ENCODE measurements at regions not wholly inside any gene's neighbourhood (a gene's known extent, or its start where the extent isn't known, plus 50 kb on each side); places are given as distances from the start of the nearest gene placed in this dataset.

DNA sequence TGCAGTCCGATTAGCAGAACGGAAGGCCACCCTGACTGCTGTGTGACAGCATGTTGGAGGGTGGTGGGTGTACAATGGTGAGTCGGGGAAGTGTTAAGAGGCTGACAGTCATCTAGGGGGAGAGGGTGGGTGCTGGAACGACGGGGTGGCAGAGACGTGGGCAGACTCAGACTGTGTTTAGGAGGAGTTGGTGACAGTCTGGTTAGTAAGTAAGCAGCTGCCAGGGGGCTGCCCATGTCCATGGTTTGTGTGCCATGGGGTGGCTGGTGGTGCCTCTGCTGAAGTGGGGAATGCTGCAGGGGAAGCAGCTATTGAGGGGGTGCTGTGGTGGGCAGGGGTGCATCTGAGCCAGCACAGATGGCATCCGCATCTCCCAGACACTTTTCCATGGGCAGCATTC lies 51.3 kb upstream of the BOD1 start:
- peaks cover 0 to 22% (median 0%) of the 10 kb centered on the region in 3 donors for H3K4me1 ChIP-seq (ENCODE audit: control insufficient read depth in 3 of 3, insufficient read depth in 2 of 3, low read depth in 1 of 3, low read length in 2 of 3)
- H3K4me3 ChIP-seq (ENCODE audit: low read depth in 1 of 3, low read length in 3 of 3) = no peak overlapping the region
- DNase-seq (no peak), FAIRE-seq (no peak)
- no peaks in the 10 kb centered on the region for H3K36me3 ChIP-seq (ENCODE audit: control insufficient read depth in 3 of 3, insufficient read depth in 2 of 3, low read depth in 1 of 3, low read length in 3 of 3)
- WGBS, 3 donors = 86 to 92% (median 87%) methylated on average over 7 of the region's 7 CpGs
- no peak overlapping the region for H3K27ac ChIP-seq (ENCODE audit: low read depth in 1 of 3, low read length in 2 of 3)
- H3K27me3 ChIP-seq (ENCODE audit: control insufficient read depth in 3 of 3, insufficient read depth in 3 of 3, low read length in 3 of 3) = no peaks in the 10 kb centered on the region
- peaks cover 0 to 14% of the 10 kb centered on the region in 2 donors for H3K9me3 ChIP-seq (ENCODE audit: control insufficient read depth in 2 of 2, insufficient read depth in 1 of 2, low read depth in 1 of 2, low read length in 1 of 2)

- DNase-seq (no peak), FAIRE-seq (no peak)
- Histone ChIP-seq H3K27me3 (ENCODE audit: control insufficient read depth in 3 of 3, insufficient read depth in 3 of 3, low read length in 3 of 3) (no peaks in the 10 kb centered on the region), H3K27ac (ENCODE audit: low read depth in 1 of 3, low read length in 2 of 3) (no peak overlapping the region), H3K4me1 (ENCODE audit: control insufficient read depth in 3 of 3, insufficient read depth in 2 of 3, low read depth in 1 of 3, low read length in 2 of 3) (peaks cover 0 to 28% (median 0%) of the 10 kb centered on the region in 3 donors), H3K9me3 (ENCODE audit: control insufficient read depth in 2 of 2, insufficient read depth in 1 of 2, low read depth in 1 of 2, low read length in 1 of 2) (peaks cover 0 to 14% of the 10 kb centered on the region in 2 donors), H3K4me3 (ENCODE audit: low read depth in 1 of 3, low read length in 3 of 3) (no peak overlapping the region), H3K36me3 (ENCODE audit: control insufficient read depth in 3 of 3, insufficient read depth in 2 of 3, low read depth in 1 of 3, low read length in 3 of 3) (no peaks in the 10 kb centered on the region)
- 89 to 95% (median 91%) methylated on average over 2 of the region's 2 CpGs for WGBS, 3 donors
Observed at GRCh38 chr5:173668245-173668800, 51.9 kb upstream of the BOD1 start.

DNA sequence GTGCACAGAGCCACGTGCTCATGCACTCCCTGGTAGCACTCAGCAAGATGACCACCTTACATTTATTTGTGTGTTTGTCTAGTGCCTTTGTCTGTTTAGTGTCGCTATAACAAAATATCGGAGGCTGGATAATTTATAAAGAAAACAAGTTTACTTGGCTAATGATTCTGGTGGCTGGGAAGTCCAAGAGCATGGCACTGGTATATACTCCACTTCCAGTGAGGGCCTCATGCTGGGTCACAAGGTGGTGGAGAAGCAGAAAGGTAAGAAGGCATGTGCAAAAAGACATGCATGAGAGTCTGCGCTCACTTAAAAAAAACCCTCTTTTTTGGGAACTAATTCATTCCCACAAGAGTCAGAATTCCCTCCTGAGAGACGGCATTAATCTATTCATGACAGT lies 52.5 kb upstream of the BOD1 start:
- Histone ChIP-seq H3K27ac (ENCODE audit: low read depth in 1 of 3, low read length in 2 of 3) (no peak overlapping the region), H3K4me3 (ENCODE audit: low read depth in 1 of 3, low read length in 3 of 3) (no peak overlapping the region), H3K4me1 (ENCODE audit: control insufficient read depth in 3 of 3, insufficient read depth in 2 of 3, low read depth in 1 of 3, low read length in 2 of 3) (peaks cover 0 to 32% (median 0%) of the 10 kb centered on the region in 3 donors), H3K36me3 (ENCODE audit: control insufficient read depth in 3 of 3, insufficient read depth in 2 of 3, low read depth in 1 of 3, low read length in 3 of 3) (no peaks in the 10 kb centered on the region), H3K9me3 (ENCODE audit: control insufficient read depth in 2 of 2, insufficient read depth in 1 of 2, low read depth in 1 of 2, low read length in 1 of 2) (peaks cover 0 to 14% of the 10 kb centered on the region in 2 donors), H3K27me3 (ENCODE audit: control insufficient read depth in 3 of 3, insufficient read depth in 3 of 3, low read length in 3 of 3) (no peaks in the 10 kb centered on the region)
- no peak for FAIRE-seq
- DNase-seq = no peak
- 87 to 92% (median 91%) methylated on average over 5 of the region's 5 CpGs for WGBS, 3 donors

- Histone ChIP-seq H3K27me3 (ENCODE audit: control insufficient read depth in 3 of 3, insufficient read depth in 3 of 3, low read length in 3 of 3) (no peaks in the 10 kb centered on the region), H3K4me3 (ENCODE audit: low read depth in 1 of 3, low read length in 3 of 3) (no peak overlapping the region), H3K36me3 (ENCODE audit: control insufficient read depth in 3 of 3, insufficient read depth in 2 of 3, low read depth in 1 of 3, low read length in 3 of 3) (no peaks in the 10 kb centered on the region), H3K9me3 (ENCODE audit: control insufficient read depth in 2 of 2, insufficient read depth in 1 of 2, low read depth in 1 of 2, low read length in 1 of 2) (peaks cover 0 to 14% of the 10 kb centered on the region in 2 donors), H3K4me1 (ENCODE audit: control insufficient read depth in 3 of 3, insufficient read depth in 2 of 3, low read depth in 1 of 3, low read length in 2 of 3) (peaks cover 0 to 32% (median 0%) of the 10 kb centered on the region in 3 donors), H3K27ac (ENCODE audit: low read depth in 1 of 3, low read length in 2 of 3) (no peak overlapping the region)
- DNase-seq (no peak), FAIRE-seq (no peak)
- 69 to 84% (median 80%) methylated on average over 3 of the region's 3 CpGs for WGBS, 3 donors
Observed at GRCh38 chr5:173669483-173669882, 53.0 kb upstream of the BOD1 start.

GRCh38 chr5:173670130-173670651 lies 53.7 kb upstream of the BOD1 start:
- WGBS, 3 donors = 58 to 66% (median 63%) methylated on average over 3 of the region's 3 CpGs
- H3K9me3 ChIP-seq (ENCODE audit: control insufficient read depth in 2 of 2, insufficient read depth in 1 of 2, low read depth in 1 of 2, low read length in 1 of 2) = peaks cover 0 to 20% of the 10 kb centered on the region in 2 donors
- no peaks in the 10 kb centered on the region for H3K27me3 ChIP-seq (ENCODE audit: control insufficient read depth in 3 of 3, insufficient read depth in 3 of 3, low read length in 3 of 3)
- no peak overlapping the region for H3K27ac ChIP-seq (ENCODE audit: low read depth in 1 of 3, low read length in 2 of 3)
- FAIRE-seq = no peak
- no peaks in the 10 kb centered on the region for H3K36me3 ChIP-seq (ENCODE audit: control insufficient read depth in 3 of 3, insufficient read depth in 2 of 3, low read depth in 1 of 3, low read length in 3 of 3)
- peak in 1 of 2 donors; percentile 21 for DNase-seq
- no peak overlapping the region for H3K4me3 ChIP-seq (ENCODE audit: low read depth in 1 of 3, low read length in 3 of 3)
- H3K4me1 ChIP-seq (ENCODE audit: control insufficient read depth in 3 of 3, insufficient read depth in 2 of 3, low read depth in 1 of 3, low read length in 2 of 3) = peaks cover 0 to 32% (median 0%) of the 10 kb centered on the region in 3 donors

DNA sequence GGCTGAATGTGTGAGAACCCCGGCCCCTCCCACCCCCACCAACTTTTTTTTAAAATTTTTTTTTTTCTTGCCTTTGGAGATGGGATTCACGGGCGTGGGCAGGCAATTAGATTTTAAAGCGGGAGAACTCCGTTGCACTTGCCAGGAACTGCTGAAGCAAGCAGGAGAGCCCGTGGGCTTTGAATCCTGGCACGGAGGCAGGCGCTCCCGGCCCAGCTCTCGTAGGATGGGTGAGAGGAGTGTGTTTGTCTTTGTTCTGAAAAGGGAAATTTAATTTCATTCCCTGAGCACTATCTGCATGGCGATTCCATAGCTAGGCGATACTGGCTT lies 54.3 kb upstream of the BOD1 start:
- FAIRE-seq (no peak), DNase-seq (no peak)
- WGBS, 3 donors = 36 to 54% (median 44%) methylated on average over 12 of the region's 12 CpGs
- H3K9me3 ChIP-seq (ENCODE audit: control insufficient read depth in 2 of 2, insufficient read depth in 1 of 2, low read depth in 1 of 2, low read length in 1 of 2) = peaks cover 0 to 25% of the 10 kb centered on the region in 2 donors
- no peak overlapping the region for H3K4me3 ChIP-seq (ENCODE audit: low read depth in 1 of 3, low read length in 3 of 3)
- no peaks in the 10 kb centered on the region for H3K36me3 ChIP-seq (ENCODE audit: control insufficient read depth in 3 of 3, insufficient read depth in 2 of 3, low read depth in 1 of 3, low read length in 3 of 3)
- peaks cover 0 to 32% (median 0%) of the 10 kb centered on the region in 3 donors for H3K4me1 ChIP-seq (ENCODE audit: control insufficient read depth in 3 of 3, insufficient read depth in 2 of 3, low read depth in 1 of 3, low read length in 2 of 3)
- H3K27me3 ChIP-seq (ENCODE audit: control insufficient read depth in 3 of 3, insufficient read depth in 3 of 3, low read length in 3 of 3) = no peaks in the 10 kb centered on the region
- H3K27ac ChIP-seq (ENCODE audit: low read depth in 1 of 3, low read length in 2 of 3) = peak overlapping the region in 2 of 3 donors; percentile 36

DNA sequence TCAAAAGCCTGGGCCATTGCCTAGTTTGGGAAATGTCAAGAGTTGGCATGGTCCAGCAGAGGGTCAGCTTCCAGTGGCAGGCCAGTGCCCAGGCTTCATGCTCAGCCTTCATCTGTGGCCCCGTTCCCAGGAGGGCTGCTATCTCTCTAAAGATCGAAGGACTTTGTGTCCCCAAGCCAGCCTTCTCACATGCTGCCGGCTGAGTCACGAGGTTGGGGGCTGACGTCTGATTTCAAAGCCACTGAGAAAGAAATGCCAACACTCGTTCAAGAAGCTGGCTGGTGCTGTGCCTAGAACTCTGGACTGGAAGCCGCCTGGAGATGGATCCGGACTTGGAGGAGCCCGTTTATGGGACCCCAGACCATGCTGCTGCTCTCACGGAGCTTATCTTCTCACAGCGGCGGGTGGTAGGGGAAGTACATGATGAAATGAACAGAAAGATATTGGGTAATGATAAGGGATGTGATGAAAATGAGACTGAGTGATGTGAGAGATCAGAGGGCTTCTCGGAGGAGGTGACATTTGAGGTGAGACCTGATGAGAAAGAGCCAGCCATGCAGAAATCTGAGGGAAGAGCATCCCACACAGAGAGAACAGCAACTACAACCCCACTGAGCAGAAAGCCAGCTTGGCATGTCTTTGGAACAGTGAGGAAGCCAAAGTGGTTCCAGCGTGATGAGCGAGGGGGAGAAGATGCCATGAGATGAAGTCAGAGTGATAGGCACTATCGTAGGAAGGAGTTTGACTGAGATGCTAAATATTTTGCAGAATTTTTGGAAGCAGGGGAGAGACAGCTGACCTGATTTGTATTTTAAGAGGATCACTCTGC lies 54.9 kb upstream of the BOD1 start:
- FAIRE-seq (no peak), DNase-seq (peak; percentile 45 to 83)
- Histone ChIP-seq H3K36me3 (ENCODE audit: control insufficient read depth in 3 of 3, insufficient read depth in 2 of 3, low read depth in 1 of 3, low read length in 3 of 3) (no peaks in the 10 kb centered on the region), H3K9me3 (ENCODE audit: control insufficient read depth in 2 of 2, insufficient read depth in 1 of 2, low read depth in 1 of 2, low read length in 1 of 2) (peaks cover 0 to 28% of the 10 kb centered on the region in 2 donors), H3K27ac (ENCODE audit: low read depth in 1 of 3, low read length in 2 of 3) (peak overlapping the region in 2 of 3 donors; percentile 36), H3K27me3 (ENCODE audit: control insufficient read depth in 3 of 3, insufficient read depth in 3 of 3, low read length in 3 of 3) (no peaks in the 10 kb centered on the region), H3K4me1 (ENCODE audit: control insufficient read depth in 3 of 3, insufficient read depth in 2 of 3, low read depth in 1 of 3, low read length in 2 of 3) (peaks cover 0 to 32% (median 0%) of the 10 kb centered on the region in 3 donors), H3K4me3 (ENCODE audit: low read depth in 1 of 3, low read length in 3 of 3) (no peak overlapping the region)
- WGBS, 3 donors = 40 to 66% (median 57%) methylated on average over 16 of the region's 16 CpGs

DNA sequence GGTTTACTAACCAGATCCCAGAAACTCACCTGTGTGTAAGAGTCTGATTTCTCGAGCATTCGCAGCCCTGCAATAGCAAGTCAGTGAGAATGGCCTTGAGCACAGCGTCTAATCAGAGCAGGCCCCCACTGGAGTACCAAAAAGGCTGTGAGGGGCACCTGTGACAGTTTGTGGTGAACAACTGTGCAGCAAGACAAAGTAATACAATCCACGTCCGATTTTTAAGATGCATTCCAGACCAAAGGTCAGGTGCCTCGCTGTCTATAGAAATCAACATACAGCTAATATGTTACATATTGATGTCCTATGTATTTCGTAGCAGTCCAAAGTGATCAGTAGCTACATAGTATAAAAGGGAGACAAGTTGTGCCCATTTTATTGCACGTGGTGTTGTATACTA lies 55.7 kb upstream of the BOD1 start:
- no peaks in the 10 kb centered on the region for H3K27me3 ChIP-seq (ENCODE audit: control insufficient read depth in 3 of 3, insufficient read depth in 3 of 3, low read length in 3 of 3)
- peaks cover 0 to 32% (median 0%) of the 10 kb centered on the region in 3 donors for H3K4me1 ChIP-seq (ENCODE audit: control insufficient read depth in 3 of 3, insufficient read depth in 2 of 3, low read depth in 1 of 3, low read length in 2 of 3)
- peaks cover 0 to 28% of the 10 kb centered on the region in 2 donors for H3K9me3 ChIP-seq (ENCODE audit: control insufficient read depth in 2 of 2, insufficient read depth in 1 of 2, low read depth in 1 of 2, low read length in 1 of 2)
- DNase-seq (peak in 1 of 2 donors; percentile 58), FAIRE-seq (no peak)
- no peaks in the 10 kb centered on the region for H3K36me3 ChIP-seq (ENCODE audit: control insufficient read depth in 3 of 3, insufficient read depth in 2 of 3, low read depth in 1 of 3, low read length in 3 of 3)
- WGBS, 3 donors = 59 to 77% (median 72%) methylated on average over 8 of the region's 8 CpGs
- no peak overlapping the region for H3K4me3 ChIP-seq (ENCODE audit: low read depth in 1 of 3, low read length in 3 of 3)
- H3K27ac ChIP-seq (ENCODE audit: low read depth in 1 of 3, low read length in 2 of 3) = no peak overlapping the region

All from small intestine (tissue), 7 donors.